HUES6 (cell line): ENCODE measurements at regions not wholly inside any gene's neighbourhood (a gene's known extent, or its start where the extent isn't known, plus 50 kb on each side); places are given as distances from the start of the nearest gene placed in this dataset.

Experiments used
- H3K27ac ChIP-seq: 2 replicates; pipeline ENCODE4 v1.7.0; 2013; ENCODE audit warnings: low read depth, mild to moderate bottlenecking, low read length, inconsistent platforms
- H3K27me3 ChIP-seq: 2 replicates; pipeline ENCODE4 v1.6.1; 2013; ENCODE audit warnings: low read length; ENCODE audit not compliant: control insufficient read depth, insufficient read depth
- H3K36me3 ChIP-seq: 2 replicates; pipeline ENCODE4 v1.6.1; 2013; ENCODE audit warnings: low read length; ENCODE audit not compliant: control insufficient read depth, insufficient read depth
- H3K4me1 ChIP-seq: 2 replicates; pipeline ENCODE4 v1.6.1; 2013; ENCODE audit warnings: low read length; ENCODE audit not compliant: control insufficient read depth, insufficient read depth
- H3K4me3 ChIP-seq: 2 replicates; pipeline ENCODE4 v1.5.1; 2013; ENCODE audit warnings: low read depth, low read length
- H3K9ac ChIP-seq: one replicate; pipeline ENCODE4 v1.6.1; 2013; ENCODE audit warnings: mild to moderate bottlenecking, low read length
- H3K9me3 ChIP-seq: 2 replicates; pipeline ENCODE4 v1.6.1; 2013; ENCODE audit warnings: low read depth, low read length; ENCODE audit not compliant: control insufficient read depth, insufficient read depth

DNA sequence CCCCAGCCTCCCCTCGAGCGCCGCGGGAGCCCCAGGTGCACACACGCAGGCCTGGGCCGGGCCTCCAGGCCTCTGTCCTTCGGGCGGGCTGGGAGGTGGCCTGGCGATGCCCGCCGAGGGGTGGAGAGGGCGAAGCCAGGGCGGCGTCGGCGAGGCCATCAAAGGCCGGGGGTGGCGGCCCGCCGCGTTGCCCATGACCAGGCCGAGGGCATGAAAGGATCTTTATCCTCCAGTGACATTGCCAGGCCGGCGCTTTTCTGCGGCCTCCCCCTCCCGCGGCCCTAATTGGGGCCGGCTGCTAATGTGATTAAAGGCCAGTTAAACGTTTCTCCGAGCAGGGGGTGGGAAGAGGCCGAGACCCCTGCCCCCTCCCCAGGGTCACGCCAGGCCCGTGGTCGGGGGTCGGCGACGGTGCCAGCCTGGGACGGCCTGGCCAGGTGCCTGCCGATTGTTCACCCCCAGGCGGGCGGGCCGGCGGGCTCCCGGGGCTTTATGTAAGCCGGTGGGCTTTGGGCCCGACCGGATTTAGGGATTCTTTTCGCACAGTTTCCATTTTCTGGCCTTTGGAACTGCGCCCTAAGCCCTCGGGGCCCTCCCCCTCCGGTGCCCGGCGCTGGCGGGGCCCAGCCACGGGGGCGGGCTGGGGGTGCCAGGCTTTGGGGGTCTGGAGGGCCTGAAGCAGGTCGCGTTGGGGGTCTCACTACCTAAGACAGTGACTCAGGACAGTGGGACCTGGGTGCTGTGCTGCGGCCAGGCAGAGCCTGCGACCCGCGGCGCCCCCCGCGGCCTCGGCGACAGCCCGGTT is 103.2 kb upstream of the DIO3 start:
- no peak overlapping the region; the same call in 1 of the 2 replicates for H3K27ac ChIP-seq
- H3K36me3 ChIP-seq: no peaks in the 10 kb centered on the region
- no peaks in the 10 kb centered on the region for H3K9me3 ChIP-seq
- H3K27me3 ChIP-seq: peaks cover 90% of the 10 kb centered on the region
- peak overlapping the region; percentile 7 for H3K9ac ChIP-seq
- peaks cover 13% of the 10 kb centered on the region for H3K4me1 ChIP-seq
- peak overlapping the region; percentile 55 for H3K4me3 ChIP-seq

DNA sequence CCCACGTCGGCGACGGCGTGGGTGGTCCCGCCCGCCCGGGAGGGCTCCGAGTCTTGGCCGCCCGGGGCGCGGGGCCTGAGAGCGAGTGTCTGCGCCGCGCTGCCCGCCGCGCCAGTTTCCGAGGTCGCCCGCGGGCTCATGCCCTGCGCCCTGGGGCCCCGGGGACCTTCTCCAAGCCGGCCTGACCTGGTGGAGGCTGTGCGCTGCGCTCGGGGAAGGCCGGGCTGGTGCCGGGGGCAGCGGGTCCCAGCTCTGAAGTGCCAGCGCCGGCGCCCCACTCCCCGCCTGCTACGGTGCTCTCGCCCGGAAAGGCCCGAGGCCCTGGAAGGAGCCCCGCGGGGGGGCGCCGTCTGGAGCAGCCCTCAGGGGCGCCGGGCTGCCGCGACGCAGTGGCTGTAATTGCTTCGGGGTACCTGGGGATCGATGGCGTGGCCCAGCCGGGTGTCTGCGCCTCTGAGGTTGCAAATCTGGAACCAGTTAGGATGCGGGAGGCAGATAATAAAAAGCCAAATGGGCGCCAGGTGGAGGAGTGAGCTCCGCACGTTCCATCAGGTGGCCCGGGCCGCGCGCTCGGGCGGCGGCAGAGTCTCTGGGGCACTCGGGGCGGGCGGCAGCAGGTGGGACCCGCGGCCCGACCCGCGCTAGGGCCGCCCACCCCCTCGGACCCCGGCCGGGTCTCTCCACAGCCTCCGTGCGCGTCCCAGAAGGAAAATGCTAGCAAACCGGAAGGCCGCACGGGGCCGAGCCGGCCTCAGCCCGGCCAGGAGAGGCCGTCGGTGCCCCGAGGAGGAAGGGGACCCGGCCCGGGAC is 102.3 kb upstream of the DIO3 start:
- Histone ChIP-seq H3K4me3 (peak overlapping the region; percentile 55), H3K27me3 (peaks cover 92% of the 10 kb centered on the region), H3K9ac (peak overlapping the region; percentile 13), H3K9me3 (no peaks in the 10 kb centered on the region), H3K36me3 (no peaks in the 10 kb centered on the region), H3K4me1 (peaks cover 13% of the 10 kb centered on the region), H3K27ac (no peak overlapping the region)

DNA sequence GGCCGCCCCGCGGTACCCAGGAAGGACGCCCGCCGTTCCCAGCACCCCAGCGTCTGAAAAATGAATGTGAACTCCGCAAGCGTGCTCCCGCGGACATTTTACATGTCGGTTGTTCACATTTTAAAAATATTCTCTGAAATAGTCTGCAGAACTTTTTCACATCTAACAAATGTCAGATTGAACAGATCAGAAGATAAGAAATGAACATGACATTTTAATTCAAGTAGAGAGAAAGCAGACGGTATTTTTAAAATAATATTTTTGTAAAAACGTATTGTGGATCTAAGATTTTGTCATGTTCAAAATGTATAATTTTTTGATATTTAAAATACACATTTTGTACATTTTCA is 101.8 kb upstream of the DIO3 start:
- Histone ChIP-seq H3K9ac (no peak overlapping the region), H3K27me3 (peaks cover 86% of the 10 kb centered on the region)

DNA sequence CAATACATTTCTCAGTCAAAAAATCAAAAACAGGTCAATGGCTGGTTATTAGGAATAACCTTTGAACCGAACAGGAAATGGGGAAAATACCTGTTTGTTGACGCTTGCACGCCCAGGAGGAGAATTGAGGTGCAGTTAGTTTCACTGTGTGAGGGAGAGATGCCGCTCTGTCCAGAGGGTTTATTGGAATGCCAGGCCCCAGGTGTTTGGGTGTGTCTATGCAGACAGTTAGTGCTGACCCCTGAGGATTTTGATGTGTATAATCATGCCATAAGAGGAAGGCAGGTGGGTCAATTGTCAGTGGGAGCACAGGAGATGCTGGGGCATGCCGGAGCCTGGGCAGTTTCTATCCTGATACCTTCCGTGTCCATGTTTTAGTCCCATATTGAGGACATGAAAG is 100.8 kb upstream of the DIO3 start:
- H3K9me3 ChIP-seq: no peaks in the 10 kb centered on the region
- no peaks in the 10 kb centered on the region for H3K36me3 ChIP-seq
- H3K27ac ChIP-seq: no peak overlapping the region
- H3K27me3 ChIP-seq: peaks cover 77% of the 10 kb centered on the region
- H3K4me1 ChIP-seq: peaks cover 13% of the 10 kb centered on the region
- H3K9ac ChIP-seq: no peak overlapping the region
- H3K4me3 ChIP-seq: no peak overlapping the region

More for the DNA sequence above, 101.8 kb upstream of the DIO3 start:
- no peak overlapping the region for H3K27ac ChIP-seq
- H3K4me1 ChIP-seq: peaks cover 13% of the 10 kb centered on the region
- H3K4me3 ChIP-seq: peak overlapping the region; percentile 55
- H3K9me3 ChIP-seq: no peaks in the 10 kb centered on the region
- no peaks in the 10 kb centered on the region for H3K36me3 ChIP-seq

DNA sequence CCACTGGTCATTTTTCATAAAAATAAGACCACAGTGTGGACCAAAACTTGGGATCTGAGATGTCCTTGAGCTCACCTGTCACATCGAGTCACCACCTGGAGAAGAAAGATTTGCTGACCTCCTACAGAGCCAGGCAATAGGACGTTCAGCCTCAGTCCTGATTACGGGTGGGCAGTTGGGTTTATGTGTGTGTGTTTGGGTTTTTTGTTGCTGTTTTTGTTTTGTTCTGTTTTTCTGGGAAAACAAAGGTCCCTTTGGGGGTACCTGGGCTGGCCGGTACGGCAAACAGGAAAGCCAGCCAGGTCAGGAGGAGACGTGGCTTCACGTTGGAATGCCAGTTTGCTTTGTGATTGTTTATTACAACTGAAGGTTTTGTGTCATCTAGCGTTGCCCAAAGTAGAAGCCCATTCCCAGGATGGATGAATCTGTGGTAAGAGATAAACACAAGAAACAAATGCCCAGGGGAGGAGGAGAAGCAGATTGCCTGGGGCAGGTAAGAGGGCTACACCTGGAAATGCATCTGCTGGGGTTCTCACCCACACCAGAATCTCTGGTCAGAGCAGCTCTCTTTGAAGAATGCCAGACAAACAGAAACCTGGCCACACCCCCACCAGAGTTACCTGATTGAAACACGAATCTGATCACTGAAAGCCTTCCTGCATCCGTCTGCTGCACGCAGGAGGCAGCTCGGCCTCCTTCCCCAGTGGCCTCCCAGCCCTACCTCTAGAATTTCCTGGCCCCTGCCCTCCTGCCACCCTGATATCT is 100.1 kb upstream of the DIO3 start:
- peaks cover 70% of the 10 kb centered on the region for H3K27me3 ChIP-seq
- H3K27ac ChIP-seq: no peak overlapping the region
- no peaks in the 10 kb centered on the region for H3K36me3 ChIP-seq
- H3K9me3 ChIP-seq: no peaks in the 10 kb centered on the region
- peaks cover 9% of the 10 kb centered on the region for H3K4me1 ChIP-seq
- no peak overlapping the region for H3K4me3 ChIP-seq
- H3K9ac ChIP-seq: no peak overlapping the region

DNA sequence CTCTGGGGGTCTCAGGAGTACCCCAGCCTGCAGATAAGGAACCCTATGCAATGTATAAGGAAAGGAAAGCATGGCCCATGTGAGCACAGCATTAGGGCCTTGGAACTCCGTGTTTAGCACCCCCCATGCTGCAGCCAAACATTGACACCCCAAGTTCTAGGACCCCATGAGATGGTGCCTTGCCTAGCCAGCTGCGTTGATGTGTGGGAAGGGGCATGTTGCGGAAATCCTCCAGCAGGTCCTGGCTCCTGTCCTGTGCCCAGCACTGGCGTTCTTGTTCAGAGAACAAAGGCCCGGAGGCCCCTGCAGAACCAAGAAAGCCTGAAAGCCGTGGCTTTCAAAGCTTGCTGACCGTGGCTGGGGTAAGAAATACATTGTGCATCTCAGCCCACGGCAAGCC is 99.4 kb upstream of the DIO3 start:
- H3K4me3 ChIP-seq: no peak overlapping the region
- H3K4me1 ChIP-seq: peaks cover 6% of the 10 kb centered on the region; the same call in 1 of the 2 replicates
- no peaks in the 10 kb centered on the region for H3K9me3 ChIP-seq
- H3K27me3 ChIP-seq: peaks cover 63% of the 10 kb centered on the region
- no peak overlapping the region for H3K27ac ChIP-seq
- no peak overlapping the region for H3K9ac ChIP-seq
- H3K36me3 ChIP-seq: no peaks in the 10 kb centered on the region

DNA sequence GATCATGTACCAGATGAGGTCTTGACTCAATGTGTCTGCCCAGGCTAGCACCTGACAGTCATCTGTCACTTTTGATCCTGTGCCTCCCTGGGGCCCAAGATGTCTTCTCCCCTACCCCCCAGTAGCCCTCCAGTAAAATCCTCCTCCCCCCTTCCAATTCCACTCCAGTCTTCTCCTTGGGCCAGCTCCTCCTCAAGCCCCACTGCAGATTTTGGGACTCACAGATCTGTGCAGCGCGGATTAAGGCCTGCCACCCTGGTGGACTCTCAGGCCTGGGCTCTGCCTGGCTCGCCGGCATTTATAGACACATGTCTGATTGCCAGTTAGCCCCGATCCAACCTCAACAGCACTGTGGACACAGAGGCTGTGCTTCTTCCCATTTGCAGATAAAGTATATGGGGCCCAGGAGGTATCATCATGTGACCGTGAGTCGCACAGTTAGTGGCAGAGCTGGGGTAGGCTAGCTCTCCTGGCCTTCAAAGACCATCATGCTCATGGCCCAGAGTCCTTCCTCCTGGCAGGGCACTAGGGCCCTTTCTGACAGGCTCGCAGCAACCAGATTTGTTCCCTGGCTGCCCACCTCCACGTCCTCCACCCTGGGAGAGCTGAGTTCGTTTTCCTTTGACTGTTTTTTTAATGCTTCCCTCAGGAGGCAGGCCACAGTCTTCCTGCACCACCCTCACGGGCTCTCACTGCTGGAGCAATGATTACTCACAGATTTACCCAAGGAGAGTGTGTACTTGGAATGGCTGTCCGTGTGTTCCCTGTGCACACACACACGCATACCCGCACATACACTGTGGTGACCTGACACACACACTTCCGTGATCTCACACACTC is 98.3 kb upstream of the DIO3 start:
- no peak overlapping the region for H3K27ac ChIP-seq

DNA sequence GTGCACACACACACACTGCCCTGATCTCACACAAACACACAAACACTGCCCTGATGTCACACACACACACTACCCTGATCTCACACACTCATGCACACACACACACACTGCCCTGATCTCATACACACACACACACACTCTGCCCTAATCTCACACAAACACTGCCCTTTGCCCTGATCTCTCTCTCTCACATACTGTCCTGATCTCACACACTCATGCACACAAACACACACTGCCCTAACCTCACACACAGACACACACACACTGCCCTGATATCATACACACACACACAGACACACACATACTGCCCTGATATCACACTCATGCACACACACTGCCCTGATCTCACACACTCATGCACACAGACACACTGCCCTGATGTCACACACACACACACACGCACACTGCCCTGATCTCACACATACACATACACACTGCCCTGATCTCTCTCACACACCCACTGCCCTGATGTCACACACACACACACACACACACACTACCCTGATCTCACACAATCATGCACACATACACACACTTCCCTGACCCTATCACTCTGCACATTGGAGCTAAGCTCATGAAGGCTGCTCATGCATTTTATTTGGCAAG is 97.6 kb upstream of the DIO3 start:
- peaks cover 45% of the 10 kb centered on the region for H3K27me3 ChIP-seq
- no peak overlapping the region for H3K27ac ChIP-seq
- no peaks in the 10 kb centered on the region for H3K9me3 ChIP-seq
- H3K9ac ChIP-seq: no peak overlapping the region
- H3K36me3 ChIP-seq: no peaks in the 10 kb centered on the region
- no peak overlapping the region for H3K4me3 ChIP-seq
- H3K4me1 ChIP-seq: peaks cover 5% of the 10 kb centered on the region; the same call in 1 of the 2 replicates

More for the DNA sequence above, 98.3 kb upstream of the DIO3 start:
- Histone ChIP-seq H3K9me3 (no peaks in the 10 kb centered on the region), H3K4me3 (no peak overlapping the region), H3K9ac (no peak overlapping the region), H3K4me1 (peaks cover 5% of the 10 kb centered on the region; the same call in 1 of the 2 replicates), H3K36me3 (no peaks in the 10 kb centered on the region), H3K27me3 (peaks cover 52% of the 10 kb centered on the region)

DNA sequence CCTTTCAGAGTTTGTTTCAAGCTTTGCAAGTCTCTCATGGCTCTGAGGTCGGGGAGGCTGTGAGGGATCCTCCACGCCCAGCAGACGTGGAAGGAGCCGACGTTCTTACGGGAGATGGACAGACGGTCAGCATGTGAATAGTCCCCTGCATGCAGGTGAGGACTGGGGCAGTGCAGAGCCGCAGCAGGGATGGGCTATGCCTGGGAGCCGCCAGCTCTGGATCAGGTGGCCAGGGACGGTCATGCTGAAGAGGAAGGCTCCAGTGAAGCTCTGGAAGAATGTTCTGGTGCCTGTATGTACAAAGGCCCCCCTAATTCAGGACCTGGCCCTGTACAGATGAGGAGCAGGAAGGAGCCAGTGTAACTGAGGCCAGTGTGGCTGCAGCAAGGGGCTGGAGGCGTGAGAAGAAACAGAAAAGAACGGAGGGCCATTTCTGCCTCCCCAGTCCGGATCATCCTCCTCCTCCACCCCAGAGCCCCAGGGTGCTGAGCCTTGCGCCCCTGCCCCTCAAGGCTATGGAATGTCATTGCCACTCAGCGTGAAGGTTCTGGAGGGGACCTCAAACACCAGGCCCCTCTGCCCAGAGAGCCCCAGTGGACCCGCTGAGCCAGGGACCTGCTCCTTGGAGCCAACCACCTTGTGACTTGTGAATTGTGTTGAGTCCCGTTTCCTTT is 96.8 kb upstream of the DIO3 start:
- no peaks in the 10 kb centered on the region for H3K36me3 ChIP-seq
- no peak overlapping the region for H3K4me3 ChIP-seq
- H3K27me3 ChIP-seq: peaks cover 37% of the 10 kb centered on the region
- peaks cover 5% of the 10 kb centered on the region; the same call in 1 of the 2 replicates for H3K4me1 ChIP-seq
- H3K9ac ChIP-seq: no peak overlapping the region
- no peaks in the 10 kb centered on the region for H3K9me3 ChIP-seq
- no peak overlapping the region for H3K27ac ChIP-seq
